KBM-7 (cell line): ENCODE measurements at regions not wholly inside any gene's neighbourhood (a gene's known extent, or its start where the extent isn't known, plus 50 kb on each side); places are given as distances from the start of the nearest gene placed in this dataset.
"Not testable (repeated sequence)": the region's sequence is repeated elsewhere in the genome, so short reads cannot be mapped to it uniquely, and the experiment has no call there.

Source experiments
- DNase-seq: peaks from one replicate; pipeline ENCODE4 v3.0.0-alpha.2; 2015
- in situ Hi-C: fragments of 300-500 bp; cut with MboI; formaldehyde crosslinking; loops from 2 replicates; pipeline ENCODE4 v1.14.3; 2020; ENCODE audit warnings: low sequenced_read_pairs, low pct_unique_long_range_greater_than_20kb, mixed read lengths

DNA sequence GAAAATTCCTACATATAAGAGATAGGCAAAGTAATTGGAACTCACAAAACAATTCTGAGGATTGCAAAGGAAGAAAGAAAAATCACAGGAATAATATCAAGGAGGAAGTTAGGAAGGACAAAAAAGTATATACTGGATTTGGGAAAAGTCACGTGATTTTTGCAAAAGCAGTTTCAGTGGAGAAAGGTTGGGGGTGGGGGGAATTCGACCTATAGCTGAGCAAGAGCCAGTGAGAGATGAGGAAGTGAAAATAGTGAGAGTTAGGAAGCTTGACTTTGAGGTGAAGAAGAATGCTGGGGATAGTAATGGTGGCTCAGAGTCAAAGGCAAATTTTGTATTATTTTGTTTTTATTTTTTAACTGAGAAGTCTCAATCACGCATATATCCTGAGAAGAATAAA lies 438.0 kb upstream of the PMFBP1 start:
- in situ Hi-C loops, result no loop called here
- no peak for DNase-seq

- no peak for DNase-seq
- in situ Hi-C loops, result no loop called here
Measured at GRCh38 chr16:72609066-72609465, 437.1 kb upstream of the PMFBP1 start.

GRCh38 chr16:72604375-72604774 lies 432.4 kb upstream of the PMFBP1 start:
- in situ Hi-C loops, result no loop called here
- DNase-seq, result no peak

GRCh38 chr16:72602499-72602898 lies 430.5 kb upstream of the PMFBP1 start:
- in situ Hi-C loops, result no loop called here

GRCh38 chr16:72598696-72599095 lies 426.7 kb upstream of the PMFBP1 start:
- in situ Hi-C loops, result no loop called here
- no peak for DNase-seq

More at GRCh38 chr16:72602499-72602898, 430.5 kb upstream of the PMFBP1 start:
- DNase-seq, result no peak

GRCh38 chr16:72597938-72598337 lies 426.0 kb upstream of the PMFBP1 start:
- in situ Hi-C loops, result no loop called here

DNA sequence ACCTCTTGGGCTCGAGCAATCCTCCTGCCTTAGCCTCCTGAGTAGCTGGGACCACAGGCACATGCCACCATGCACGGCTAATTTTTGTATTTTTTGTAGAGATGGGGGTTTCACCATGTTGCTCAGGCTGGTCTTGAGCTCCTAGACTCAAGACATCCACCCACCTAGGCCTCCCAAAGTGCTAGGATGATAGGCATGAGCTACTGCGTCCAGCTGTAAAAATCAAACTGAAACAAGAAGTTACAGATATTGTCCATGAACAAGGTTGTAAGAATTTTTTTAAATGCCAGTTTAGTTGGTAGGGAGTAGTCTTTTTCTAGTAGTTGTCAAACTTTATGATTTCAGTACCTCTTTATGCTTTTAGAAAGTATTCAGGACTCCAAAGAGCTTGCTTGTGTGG lies 424.4 kb upstream of the PMFBP1 start:
- DNase-seq, result no peak
- in situ Hi-C loops, result no loop called here

More at GRCh38 chr16:72597938-72598337, 426.0 kb upstream of the PMFBP1 start:
- no peak for DNase-seq

DNA sequence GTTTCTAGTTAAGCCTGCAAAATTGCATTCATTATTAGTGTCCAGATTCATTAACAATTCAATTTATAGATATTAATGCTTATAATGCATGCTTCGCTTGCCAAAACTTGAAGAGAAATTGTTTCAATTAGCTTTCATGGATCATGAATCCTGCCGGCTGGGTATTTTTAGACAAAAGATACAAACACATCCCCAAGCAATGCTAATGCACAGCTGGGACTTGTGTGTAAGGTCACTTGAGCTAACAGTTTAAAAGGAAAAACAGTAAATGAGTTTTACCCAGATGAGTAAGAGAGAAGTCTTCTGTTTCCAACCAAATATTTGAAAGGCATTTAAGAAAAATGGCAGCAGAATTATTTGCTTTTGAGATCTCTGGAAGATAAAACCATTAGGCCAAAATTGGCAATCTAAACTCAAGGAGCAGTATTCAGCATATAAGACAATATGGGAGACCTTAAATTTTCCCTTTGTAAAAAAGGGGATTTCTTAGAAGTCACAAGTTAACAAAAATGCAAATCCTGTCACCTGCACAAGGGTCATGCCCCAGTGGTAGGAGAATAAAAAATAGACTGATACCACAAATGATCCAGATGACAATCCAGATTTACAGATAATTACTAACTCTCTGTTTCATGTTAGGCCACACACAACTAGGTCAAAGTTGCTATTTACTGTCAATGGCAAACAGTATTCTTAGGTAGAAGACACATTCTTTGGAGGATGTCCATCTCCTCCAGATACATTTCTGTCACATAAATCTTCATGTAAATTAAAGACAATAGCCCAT lies 418.4 kb upstream of the PMFBP1 start:
- in situ Hi-C loops, result no loop called here
- no peak for DNase-seq

GRCh38 chr16:72588551-72588950 lies 416.6 kb upstream of the PMFBP1 start:
- in situ Hi-C loops, result no loop called here
- no peak for DNase-seq

GRCh38 chr16:72578061-72578460 lies 406.1 kb upstream of the PMFBP1 start:
- DNase-seq, in situ Hi-C loops: not testable (repeated sequence)

DNA sequence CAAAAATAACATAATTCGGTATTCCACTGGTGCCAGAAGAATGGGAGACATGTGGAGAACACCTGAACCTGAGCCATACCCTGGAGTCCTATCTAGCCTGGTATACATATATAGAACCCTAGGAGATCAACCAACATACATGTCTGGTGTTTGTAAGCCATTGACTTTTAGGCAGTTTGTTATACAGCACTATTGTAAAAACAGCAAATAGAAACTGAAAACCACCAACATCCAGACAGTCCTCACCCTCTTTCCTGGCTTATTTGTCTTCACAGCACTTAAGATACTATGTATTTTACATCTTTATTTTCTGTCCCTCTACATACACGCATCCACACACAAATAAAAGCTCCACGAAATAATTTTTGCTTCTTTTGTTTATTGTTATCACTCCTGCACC lies 404.2 kb upstream of the PMFBP1 start:
- DNase-seq, result no peak

DNA sequence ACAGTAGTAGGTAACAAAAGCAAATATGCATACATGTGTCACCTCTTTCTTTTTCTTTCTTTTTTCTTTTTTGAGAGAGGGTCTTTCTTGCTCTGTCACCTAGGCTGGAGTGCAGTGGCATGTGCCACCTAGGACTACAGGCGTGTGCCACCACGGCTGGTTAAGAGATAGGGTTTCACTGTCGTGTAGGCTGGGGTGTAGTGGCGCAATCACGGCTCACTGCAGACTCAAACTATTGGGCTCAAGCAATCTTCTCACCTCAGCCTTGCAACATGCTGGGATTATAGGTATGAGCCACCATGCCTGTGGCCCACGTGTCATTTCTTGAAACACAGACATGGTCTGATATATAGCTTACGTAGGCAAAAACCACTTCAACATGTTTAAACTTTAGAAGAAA lies 397.7 kb upstream of the PMFBP1 start:
- no peak for DNase-seq
- in situ Hi-C loops, result no loop called here

More for the DNA sequence above, 404.2 kb upstream of the PMFBP1 start:
- in situ Hi-C loops, result no loop called here

- no peak for DNase-seq
- in situ Hi-C loops, result no loop called here
Measured at GRCh38 chr16:72568502-72568901, 396.5 kb upstream of the PMFBP1 start.

DNA sequence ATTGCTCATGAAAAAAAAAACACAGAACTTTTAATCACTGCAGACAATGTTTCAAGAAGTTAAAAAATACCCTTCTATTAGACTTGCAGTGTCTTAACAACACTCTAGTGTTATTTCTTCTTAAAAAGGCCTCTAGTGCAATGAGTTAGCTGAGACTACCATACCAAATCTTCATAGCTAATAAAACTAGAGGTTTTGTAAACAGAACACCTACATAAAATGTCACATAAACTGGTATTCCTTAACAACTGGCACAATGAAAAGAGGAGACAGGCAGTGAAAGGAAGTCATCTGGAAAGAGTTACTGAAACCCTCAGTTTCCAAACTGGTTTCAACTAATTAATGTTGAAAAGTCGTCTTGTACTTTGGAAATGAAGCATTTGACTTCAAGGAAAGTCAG lies 394.2 kb upstream of the PMFBP1 start:
- DNase-seq, result no peak
- in situ Hi-C loops, result no loop called here

DNA sequence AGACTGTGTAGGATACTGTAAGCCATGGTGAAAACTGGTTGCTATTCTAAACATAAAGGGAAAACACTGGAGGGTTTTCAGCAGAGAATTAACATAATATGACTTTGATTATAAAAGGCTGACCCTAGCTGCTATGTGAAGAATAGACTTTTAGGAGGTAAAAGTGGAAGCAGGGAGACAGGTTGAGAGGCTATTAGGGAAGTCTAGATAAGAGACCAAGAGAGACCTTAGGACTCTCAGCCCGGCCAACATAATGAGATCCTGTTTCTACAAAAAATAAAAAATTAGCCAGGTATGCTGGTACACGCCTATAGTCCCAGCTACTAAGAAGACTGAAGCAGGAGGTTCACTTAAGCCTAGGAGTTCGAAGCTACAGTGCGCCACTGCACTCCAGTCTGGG lies 393.2 kb upstream of the PMFBP1 start:
- in situ Hi-C loops, result no loop called here

GRCh38 chr16:72560617-72561016 lies 388.7 kb upstream of the PMFBP1 start:
- in situ Hi-C loops, result no loop called here

More for the DNA sequence above, 393.2 kb upstream of the PMFBP1 start:
- DNase-seq, result no peak

DNA sequence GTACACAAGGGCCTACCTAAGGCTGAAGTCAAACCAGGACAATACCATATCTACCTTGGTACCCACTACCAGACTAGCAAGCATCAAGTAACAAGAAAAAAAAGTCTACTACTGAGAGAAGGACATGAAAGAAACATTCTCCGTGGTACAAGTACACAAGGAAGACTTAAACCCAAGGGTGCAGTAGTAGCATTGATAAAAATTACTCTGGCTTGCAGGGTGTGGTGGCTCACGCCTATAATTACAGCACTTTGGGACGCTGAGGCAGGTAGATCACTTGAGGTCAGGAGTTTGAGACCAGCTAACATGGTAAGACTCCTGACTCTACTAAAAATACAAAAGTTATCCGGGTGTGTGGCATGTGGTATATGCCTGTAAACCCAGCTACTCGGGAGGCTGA lies 386.5 kb upstream of the PMFBP1 start:
- in situ Hi-C loops, result no loop called here
- no peak for DNase-seq

More at GRCh38 chr16:72560617-72561016, 388.7 kb upstream of the PMFBP1 start:
- DNase-seq, result no peak

GRCh38 chr16:72554935-72555334 lies 383.0 kb upstream of the PMFBP1 start:
- DNase-seq, result no peak
- in situ Hi-C loops, result no loop called here

DNA sequence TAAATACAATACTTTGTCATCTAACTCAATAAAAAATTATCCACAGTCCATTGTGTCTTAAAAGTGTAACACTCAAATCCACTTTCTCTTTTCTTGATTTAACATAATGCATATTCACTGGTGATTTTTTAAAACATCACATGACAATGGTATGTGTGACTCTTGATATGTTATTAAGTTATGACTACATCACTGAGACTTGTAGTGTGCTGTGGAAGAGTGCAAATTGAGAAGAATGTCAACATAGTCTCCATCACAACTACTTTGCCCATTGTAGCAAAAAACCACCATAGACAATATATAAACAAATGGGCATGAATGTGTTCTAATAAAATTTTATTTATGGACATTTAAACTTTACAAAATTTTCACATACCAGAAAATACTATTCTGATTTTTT lies 380.7 kb upstream of the PMFBP1 start:
- no peak for DNase-seq
- in situ Hi-C loops, result no loop called here

DNA sequence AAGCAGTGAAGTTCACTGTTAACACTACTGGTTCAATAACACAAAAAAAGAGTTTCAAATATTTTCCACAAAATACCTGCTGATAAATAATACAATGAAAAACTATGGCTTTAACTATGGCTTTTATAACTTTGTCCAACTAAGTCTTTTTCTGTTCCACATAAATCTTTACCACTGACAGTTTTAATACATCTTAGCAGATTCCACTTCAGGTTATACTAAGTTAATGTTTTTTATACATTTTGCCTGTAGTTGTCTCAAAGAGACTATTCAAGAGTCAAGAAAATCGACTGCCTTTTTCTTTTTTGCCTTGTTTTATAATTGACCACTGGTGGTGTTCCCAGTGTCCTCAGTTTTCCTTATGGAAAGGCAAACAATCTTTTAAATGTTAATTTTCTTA lies 379.7 kb upstream of the PMFBP1 start:
- no peak for DNase-seq
- in situ Hi-C loops, result no loop called here

GRCh38 chr16:72549878-72550277 lies 377.9 kb upstream of the PMFBP1 start:
- in situ Hi-C loops, result no loop called here
- no peak for DNase-seq
